GM18508 (cell line): ENCODE measurements at regions not wholly inside any gene's neighbourhood (a gene's known extent, or its start where the extent isn't known, plus 50 kb on each side); places are given as distances from the start of the nearest gene placed in this dataset.

Source experiments
- ATAC-seq: cut with Tn5 transposase; IDR thresholded peaks from one replicate; pipeline ENCODE4 v1.9.1; 2021; ENCODE audit warnings: moderate number of reproducible peaks; ENCODE audit not compliant: insufficient read depth, unreplicated experiment

- ATAC-seq, result no peak
Observed at GRCh38 chr11:15710580-15711275, 596.0 kb downstream of the INSC start.

DNA sequence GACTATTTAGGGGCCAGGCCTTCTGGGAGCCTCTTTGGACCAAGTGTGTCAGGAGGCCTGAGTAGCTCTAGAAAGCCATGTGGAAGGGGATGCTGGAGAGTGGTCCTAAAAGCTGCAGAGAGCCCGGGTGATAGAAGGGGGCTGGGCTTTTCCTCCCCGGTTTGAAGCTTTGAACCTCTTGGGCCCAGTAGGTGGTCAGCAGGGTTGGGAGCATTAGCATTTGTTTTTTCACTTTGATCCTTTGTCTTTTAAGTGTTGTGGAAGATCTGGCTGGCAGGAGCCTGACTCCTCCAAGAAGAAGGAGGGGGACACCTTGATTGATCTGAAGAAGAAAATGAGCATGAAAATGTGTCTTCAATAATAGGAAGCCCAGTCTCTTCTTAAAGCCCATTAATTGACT, 596.6 kb downstream of the INSC start:
- ATAC-seq, result no peak

- ATAC-seq, result no peak
Observed at GRCh38 chr11:15714641-15715399, 600.1 kb downstream of the INSC start.

GRCh38 chr11:15716550-15716949, 601.8 kb downstream of the INSC start:
- ATAC-seq, result no peak

DNA sequence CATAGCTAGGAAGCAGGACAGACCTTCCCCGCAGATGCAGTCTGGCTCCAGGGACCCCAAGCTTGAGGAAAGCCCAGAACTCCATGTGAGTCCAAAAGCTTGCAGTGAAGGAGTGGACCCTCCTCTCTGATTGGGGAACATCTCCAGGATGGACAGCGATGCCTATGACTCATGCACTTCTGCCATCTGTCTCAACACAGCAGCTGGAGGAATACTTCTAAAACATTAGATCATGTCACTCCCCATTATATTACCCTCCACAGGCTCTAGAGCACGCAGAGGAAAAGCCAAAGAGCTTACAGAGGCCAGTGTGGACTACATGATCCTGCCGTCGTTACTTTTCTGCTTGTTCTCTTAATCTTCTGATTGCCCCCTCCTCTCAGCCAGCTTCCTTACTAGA, 605.7 kb downstream of the INSC start:
- no peak for ATAC-seq

GRCh38 chr11:15723966-15724365, 609.2 kb downstream of the INSC start:
- ATAC-seq, result no peak

- ATAC-seq, result no peak
Observed at GRCh38 chr11:15724601-15725000, 609.9 kb downstream of the INSC start.

GRCh38 chr11:15725246-15725645, 610.5 kb downstream of the INSC start:
- no peak for ATAC-seq

GRCh38 chr11:15726221-15726746, 611.6 kb downstream of the INSC start:
- ATAC-seq, result no peak

- no peak for ATAC-seq
Observed at GRCh38 chr11:15726893-15727519, 612.3 kb downstream of the INSC start.

DNA sequence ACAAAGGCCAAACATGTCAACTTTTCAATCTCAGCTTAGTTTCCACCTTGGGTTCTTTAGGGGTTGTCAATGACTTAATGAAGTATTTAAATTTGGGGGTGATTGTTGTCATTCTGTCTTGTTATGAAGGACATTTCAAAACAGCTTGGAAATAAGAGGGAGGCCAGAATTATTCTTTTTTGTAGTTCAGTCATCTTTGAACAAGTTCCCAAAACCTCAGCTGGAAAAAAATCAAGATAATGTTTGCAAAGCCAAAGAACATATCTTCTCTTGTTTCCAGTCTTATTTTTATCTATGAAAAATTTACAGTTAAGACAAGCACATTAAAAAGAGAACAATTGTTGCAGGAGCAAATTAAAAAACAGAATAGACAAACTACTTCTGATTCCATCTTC, 612.8 kb downstream of the INSC start:
- no peak for ATAC-seq

DNA sequence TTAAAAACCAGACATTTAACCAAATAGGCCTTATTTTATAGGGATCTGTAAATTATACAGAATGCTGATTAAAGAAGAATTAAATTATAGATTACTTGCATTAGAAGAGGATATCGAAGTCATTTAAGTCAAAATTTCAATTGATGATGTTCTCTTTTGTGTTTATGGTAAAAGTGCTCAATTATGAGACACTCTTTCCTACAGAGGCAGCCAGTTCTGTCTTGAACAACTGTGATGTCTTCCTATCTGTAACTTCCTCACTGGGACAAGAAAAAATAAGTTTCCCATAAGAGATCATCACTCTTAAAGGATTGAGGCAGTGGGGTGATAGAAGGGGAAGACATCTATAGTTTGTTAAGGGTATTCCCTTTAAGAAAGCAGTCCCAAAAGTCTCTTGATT, 613.5 kb downstream of the INSC start:
- ATAC-seq, result no peak

DNA sequence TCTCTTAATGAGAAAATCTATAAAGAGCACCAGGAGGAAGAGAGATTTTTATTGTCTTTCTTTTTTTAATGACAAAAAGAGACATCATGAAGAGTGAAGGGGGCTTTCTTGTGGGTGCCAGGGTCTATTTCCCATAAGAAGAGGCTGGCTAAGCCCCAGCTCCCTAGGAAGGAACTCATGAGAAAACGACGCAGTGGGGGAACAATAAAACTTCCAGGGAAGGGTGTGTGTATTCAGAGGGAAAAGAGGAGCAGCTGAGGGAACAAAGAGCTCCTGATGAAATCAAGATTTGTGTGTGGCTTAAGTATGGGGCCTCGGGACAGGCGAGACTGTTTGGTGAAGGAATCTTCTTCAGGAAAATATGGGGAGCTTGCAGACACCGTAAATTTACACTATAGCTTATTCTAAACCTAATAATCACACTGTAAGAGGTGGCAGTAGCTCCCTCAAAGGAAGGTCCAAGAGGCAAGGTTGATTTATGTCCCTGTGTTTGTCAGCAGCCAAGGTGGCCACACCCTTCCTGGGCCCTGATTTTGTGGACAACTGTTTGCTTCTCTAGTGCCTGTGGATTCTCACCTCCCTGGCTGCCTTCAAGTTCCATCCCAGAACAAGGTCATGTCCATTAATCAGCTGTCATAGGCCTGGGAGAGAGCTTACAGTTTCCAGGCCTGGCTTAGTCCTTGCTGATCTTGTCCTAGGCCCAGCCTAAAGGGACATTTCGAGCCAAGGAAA, 615.7 kb downstream of the INSC start:
- no peak for ATAC-seq

GRCh38 chr11:15730995-15731385, 616.3 kb downstream of the INSC start:
- no peak for ATAC-seq

GRCh38 chr11:15735706-15736105, 620.6 kb downstream of the SOX6 start:
- ATAC-seq, result no peak

- ATAC-seq, result no peak
Observed at GRCh38 chr11:15737320-15737719, 619.0 kb downstream of the SOX6 start.

DNA sequence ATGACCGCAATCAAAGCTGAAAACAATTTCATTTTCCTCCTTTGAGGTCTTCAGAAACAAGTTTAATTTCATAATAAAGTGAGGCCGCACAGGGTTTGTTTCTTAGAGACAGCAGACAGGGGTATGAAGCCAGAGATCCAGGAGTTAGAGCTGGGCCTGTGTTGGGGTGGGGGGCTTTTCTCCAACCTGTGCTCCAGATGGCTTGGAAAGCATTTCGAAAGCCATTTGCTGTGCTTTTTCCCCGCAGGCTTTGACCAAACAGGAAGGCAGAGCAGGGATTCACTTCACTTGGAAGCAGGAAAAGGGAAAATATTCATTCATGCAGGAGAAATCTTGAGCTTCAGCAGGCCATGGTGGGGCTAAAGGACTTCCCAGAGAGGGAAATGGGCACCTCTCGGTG, 617.4 kb downstream of the SOX6 start:
- ATAC-seq, result no peak

GRCh38 chr11:15742626-15743519, 613.5 kb downstream of the SOX6 start:
- no peak for ATAC-seq

- no peak for ATAC-seq
Observed at GRCh38 chr11:15744693-15745092, 611.7 kb downstream of the SOX6 start.

DNA sequence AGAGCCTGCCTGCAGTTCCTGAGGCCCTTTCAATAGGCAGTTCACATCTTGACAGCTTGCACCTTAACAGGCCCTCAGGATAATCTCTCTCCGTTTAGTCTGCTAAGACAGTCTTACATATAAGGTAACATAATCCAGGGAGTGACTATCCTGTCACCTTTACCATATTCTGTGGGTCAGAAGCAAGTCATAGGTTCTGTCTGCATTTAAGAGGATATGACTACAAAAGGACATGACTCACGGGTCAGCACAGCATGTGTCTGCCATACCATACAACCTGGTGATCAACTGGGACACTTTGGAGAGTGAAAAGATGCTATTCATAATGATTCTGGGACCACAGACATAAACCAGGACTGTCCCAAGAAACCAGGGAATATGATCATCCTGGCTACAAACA, 611.1 kb downstream of the SOX6 start:
- ATAC-seq, result no peak
